DMS 273 (cell line): ENCODE measurements at regions not wholly inside any gene's neighbourhood (a gene's known extent, or its start where the extent isn't known, plus 50 kb on each side); places are given as distances from the start of the nearest gene placed in this dataset.

Experiments used
- DNase-seq: peaks from one replicate; lab custom pipeline; 2025; ENCODE audit not compliant: unreplicated experiment; lab: John Stamatoyannopoulos, UW

DNA sequence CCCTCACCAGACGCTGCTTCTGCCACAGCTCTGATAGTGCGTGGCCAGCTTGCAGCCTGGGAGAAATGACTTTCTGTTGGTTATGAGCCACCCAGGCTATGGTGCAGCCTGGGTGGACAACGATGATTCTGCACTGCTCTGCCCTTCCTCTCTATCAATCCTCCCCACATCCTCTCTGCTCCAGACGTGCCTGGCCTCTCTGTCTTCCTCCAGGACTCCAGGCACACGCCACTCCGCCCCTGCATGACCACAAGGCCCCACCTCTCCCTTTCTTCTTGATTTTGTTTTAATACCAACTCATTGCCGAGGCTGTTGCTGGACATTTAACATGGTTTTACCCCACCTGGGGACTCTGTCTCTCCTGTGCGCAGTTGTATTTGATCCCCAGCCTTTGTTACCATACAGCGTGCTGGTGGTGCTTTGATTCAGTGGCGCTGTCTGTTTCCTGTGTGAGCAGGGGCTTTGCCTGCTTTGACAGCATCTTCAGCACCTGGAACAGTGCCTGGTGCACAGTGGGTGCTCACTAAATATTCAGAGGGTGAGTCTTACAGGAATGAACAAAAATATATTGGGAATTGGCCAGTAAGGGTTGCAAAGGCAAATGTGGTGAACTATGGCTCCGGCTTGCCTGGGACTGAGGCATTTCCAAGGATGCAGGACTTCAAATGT lies 280.9 kb downstream of the CDH26 start:
- DNase-seq = no peak

GRCh38 chr20:60239956-60240355 lies 281.7 kb downstream of the CDH26 start:
- no peak for DNase-seq

- no peak for DNase-seq
Measured at GRCh38 chr20:60240415-60240814, 282.2 kb downstream of the CDH26 start.

- DNase-seq = no peak
Measured at GRCh38 chr20:60240986-60241385, 282.8 kb downstream of the CDH26 start.

DNA sequence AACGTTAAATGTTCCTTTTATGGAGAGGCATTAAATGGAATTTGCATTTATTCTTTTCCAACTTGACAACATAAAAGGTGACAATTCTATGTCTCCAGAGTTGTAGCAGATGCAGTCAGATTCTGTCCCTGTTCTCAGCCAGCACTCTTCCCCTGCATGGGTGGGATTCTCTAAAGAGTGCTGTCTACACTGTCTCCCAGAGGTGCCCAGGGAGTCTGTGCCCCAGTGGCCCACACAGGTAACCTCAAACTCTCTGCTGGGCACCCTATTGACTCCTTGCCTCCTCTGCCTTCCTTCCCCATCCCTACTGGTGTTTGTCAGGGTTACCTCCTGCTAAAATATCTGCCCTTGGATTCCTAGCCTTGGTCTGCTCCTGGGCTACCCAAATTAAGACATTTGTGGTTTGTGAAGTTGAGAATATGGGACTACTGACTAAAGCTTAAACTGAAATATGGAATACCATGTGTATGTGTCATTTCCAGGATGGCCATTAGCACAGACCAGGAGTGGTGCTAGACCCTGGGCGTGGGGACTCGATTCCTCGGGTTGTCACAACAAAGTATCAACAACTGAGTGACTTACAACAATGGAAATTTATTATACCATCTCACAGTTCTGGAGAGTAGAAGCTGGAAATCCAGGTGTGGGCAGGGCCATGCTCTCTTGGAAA lies 284.7 kb downstream of the CDH26 start:
- no peak for DNase-seq

GRCh38 chr20:60244373-60245146 lies 286.3 kb downstream of the CDH26 start:
- no peak for DNase-seq

GRCh38 chr20:60246751-60247150 lies 288.5 kb downstream of the CDH26 start:
- no peak for DNase-seq

GRCh38 chr20:60249436-60249835 lies 291.2 kb downstream of the CDH26 start:
- DNase-seq = no peak

- DNase-seq = no peak
Measured at GRCh38 chr20:60250251-60250650, 292.0 kb downstream of the CDH26 start.

- DNase-seq = no peak
Measured at GRCh38 chr20:60252866-60253265, 294.6 kb downstream of the CDH26 start.

GRCh38 chr20:60253471-60253870 lies 295.2 kb downstream of the CDH26 start:
- no peak for DNase-seq

DNA sequence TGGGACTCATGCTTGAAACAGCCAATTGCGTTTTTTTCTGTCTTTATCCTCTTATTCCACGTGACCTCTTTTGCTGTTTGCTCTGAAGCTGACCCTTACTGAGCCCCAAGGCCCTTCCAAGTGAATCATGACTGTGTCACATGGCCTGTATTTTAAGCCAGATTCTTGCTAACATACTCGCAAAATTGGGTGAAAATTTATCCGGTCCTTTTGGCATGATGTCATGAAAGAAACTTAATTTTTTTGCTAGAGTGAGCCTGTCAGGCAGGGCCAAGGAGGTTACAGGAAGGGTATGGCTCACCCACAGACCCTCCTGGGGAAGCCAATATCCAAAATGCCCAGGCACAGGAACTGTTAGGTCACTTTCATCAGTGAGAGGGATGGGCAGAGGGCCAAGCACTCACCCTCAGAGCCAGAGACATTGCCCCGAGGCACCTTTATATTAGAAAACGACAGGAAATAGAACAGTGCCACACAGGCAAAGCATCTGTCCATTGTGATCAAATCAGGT lies 296.7 kb downstream of the CDH26 start:
- DNase-seq = no peak

- no peak for DNase-seq
Measured at GRCh38 chr20:60255415-60255814, 297.2 kb downstream of the CDH26 start.

DNA sequence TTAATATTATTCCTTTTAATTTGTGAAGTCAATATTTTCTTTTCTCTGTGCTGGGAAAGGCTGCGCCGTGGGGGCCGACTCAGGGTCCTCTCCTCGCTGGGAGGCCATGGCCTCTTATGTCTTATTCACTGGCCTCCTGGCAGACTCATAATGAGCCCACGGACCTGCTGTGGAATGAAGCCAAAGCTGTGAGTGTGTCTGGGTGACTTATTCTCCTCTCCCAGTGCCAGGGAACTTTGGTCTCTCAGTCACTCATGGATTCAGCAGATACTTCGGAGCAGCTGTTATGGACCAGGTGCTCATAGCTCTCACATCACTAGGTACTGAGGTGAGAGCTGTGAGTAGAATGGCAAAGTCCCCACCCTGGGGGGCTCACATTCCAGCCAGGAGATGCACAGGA lies 297.6 kb downstream of the CDH26 start:
- DNase-seq = no peak

DNA sequence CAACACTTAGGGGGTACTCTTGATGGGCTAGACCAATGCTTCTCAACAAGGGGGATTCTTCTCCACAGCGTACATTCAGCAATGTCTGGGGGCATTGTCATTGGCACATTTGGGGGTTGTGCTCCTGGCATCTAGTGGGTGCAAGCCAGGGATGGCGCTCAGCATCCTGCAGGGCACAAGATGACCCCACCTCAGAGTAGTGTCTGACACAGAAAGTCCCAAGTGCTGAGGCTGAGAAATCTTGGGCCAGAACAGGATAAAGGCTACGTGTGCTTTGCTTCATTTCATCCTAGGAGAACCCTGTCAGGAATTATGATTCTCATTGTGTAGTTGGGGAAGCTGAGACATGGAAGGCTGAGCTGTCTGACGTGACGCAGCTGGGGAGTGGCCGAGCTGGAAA lies 298.6 kb downstream of the CDH26 start:
- no peak for DNase-seq

DNA sequence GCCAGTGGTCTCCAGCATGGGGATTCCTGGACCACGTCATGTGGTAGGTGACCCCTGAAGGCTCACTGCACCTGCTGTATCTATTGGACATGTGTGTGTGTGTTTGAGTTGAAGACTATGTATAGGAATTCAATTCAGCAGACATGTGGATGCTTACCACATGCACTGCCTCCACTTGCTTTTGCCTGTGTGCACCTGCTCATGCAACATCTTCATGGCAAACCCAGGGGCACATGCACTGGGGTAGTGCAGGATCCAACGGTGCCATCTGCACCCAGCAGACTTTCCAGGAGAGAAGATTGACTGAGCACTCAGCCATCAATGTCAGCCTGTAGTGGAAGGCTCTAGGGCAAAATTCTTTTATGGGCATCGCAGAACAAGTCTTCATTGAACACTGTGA lies 299.4 kb downstream of the CDH26 start:
- no peak for DNase-seq

- no peak for DNase-seq
Measured at GRCh38 chr20:60258255-60258863, 300.1 kb downstream of the CDH26 start.

DNA sequence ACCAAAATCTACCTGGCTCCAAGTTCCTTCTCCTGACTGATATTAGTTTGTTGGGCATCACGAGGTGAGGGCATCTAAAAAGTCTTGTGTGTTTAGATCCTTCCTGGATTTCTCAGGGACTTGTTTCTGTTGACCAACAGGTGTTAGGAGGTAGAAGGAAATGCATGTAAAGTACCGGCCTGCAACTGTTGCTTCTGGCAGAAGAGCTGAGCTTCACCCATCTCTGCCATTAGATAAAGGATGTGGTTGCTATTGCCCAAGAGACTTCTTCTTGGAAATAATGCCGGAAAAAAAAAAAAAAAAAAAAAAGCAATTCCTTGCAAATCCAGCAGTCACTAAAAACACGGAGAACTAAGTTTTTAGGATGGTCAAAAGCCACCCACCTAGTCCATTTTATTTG lies 303.1 kb downstream of the CDH26 start:
- no peak for DNase-seq

- DNase-seq = peak; percentile 62
Measured at GRCh38 chr20:60262967-60263603, 304.9 kb downstream of the CDH26 start.

DNA sequence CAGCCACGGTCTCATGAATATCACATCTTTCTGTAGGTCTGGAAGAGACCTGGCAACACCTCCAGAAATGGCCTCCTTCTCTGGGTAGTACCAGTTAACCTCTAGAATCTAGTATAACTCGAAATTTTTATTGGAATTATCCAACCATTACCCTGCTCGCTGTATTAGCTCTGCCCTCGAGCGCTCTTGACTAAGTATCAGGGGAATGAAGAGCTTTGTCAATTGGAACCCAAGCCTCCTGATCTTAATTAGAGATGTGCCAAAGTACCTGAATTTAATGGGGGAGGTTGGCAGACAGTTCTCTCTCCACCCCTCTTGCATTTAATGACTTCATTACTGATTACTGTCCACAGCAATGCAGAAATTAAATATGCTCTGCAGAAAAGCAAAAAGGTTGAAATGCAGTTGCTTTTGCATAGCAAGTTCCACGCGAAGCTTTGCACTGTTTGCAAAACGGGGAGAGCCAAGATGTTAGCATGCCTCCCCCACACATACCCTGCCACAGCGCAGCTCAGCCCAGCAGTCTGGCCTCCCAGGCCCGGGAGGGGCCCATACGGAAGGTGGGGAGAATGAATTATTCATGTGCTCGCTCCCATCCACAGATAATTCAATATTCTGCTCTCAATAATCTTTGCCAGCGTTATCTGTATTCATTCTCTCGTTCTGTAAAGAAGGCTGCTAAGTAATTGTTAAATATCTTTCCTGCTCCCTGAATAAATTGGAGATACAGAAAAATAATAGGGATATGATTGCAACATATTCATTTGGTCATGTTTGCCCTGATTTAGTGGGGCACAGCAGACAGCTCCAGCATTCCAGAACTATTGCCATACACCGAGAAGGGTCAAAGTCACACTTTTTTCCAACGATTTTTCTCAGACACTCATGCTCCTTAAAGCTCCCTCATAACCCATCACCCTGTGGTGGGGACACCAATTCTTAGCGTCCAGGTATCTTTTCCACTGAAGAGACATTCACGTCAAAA lies 305.8 kb downstream of the CDH26 start:
- no peak for DNase-seq
